GM23248 (cell line): ENCODE measurements at regions not wholly inside any gene's neighbourhood (a gene's known extent, or its start where the extent isn't known, plus 50 kb on each side); places are given as distances from the start of the nearest gene placed in this dataset.
"Not testable (repeated sequence)": the region's sequence is repeated elsewhere in the genome, so short reads cannot be mapped to it uniquely, and the experiment has no call there.

Experiments
- DNase-seq: peaks from one replicate; pipeline ENCODE4 v3.0.0-alpha.2; 2015
- H2AFZ ChIP-seq: fragments of 200-600 bp; sonication (generic); 2 replicates; pipeline ENCODE4 v1.6.1; 2016; ENCODE audit warnings: antibody characterized with exemption
- H3F3A ChIP-seq: fragments of 200-600 bp; sonication (generic); 2 replicates; pipeline ENCODE4 v1.6.1; 2016; ENCODE audit warnings: mild to moderate bottlenecking, antibody characterized with exemption, mixed run types; ENCODE audit not compliant: insufficient read depth
- H3K27ac ChIP-seq: fragments of 200-600 bp; sonication (generic); 2 replicates; pipeline ENCODE4 v1.5.1; 2016; ENCODE audit warnings: mild to moderate bottlenecking
- H3K27me3 ChIP-seq: fragments of 200-600 bp; sonication (generic); replicated peaks from 2 replicates; pipeline ENCODE4 v1.6.1; 2016; ENCODE audit warnings: mild to moderate bottlenecking; ENCODE audit not compliant: insufficient read depth
- H3K36me3 ChIP-seq: fragments of 200-600 bp; sonication (generic); 2 replicates; pipeline ENCODE4 v1.6.1; 2016; ENCODE audit warnings: low read depth, mild to moderate bottlenecking
- H3K4me1 ChIP-seq: fragments of 200-600 bp; sonication (generic); 2 replicates; pipeline ENCODE4 v1.6.1; 2016; ENCODE audit warnings: mild to moderate bottlenecking; ENCODE audit not compliant: insufficient read depth
- H3K4me2 ChIP-seq: fragments of 200-600 bp; sonication (generic); one replicate; pipeline ENCODE4 v1.6.1; 2016; ENCODE audit warnings: mild to moderate bottlenecking; ENCODE audit not compliant: unreplicated experiment
- H3K4me3 ChIP-seq: fragments of 200-600 bp; sonication (generic); 2 replicates; pipeline ENCODE4 v1.5.1; 2016; ENCODE audit warnings: mild to moderate bottlenecking
- H3K79me2 ChIP-seq: fragments of 200-600 bp; sonication (generic); 2 replicates; pipeline ENCODE4 v1.6.1; 2016; ENCODE audit warnings: mild to moderate bottlenecking; ENCODE audit not compliant: insufficient read depth
- H3K9ac ChIP-seq: fragments of 200-600 bp; sonication (generic); 2 replicates; pipeline ENCODE4 v1.6.1; 2016; ENCODE audit warnings: mild to moderate bottlenecking
- H3K9me2 ChIP-seq: fragments of 200-600 bp; sonication (generic); 2 replicates; pipeline ENCODE4 v1.6.1; 2016; ENCODE audit warnings: mixed run types, mild to moderate bottlenecking, moderate library complexity; ENCODE audit not compliant: insufficient read depth
- H3K9me3 ChIP-seq: fragments of 200-600 bp; sonication (generic); one replicate; pipeline ENCODE4 v1.6.1; 2017; ENCODE audit warnings: low read depth
- H4K20me1 ChIP-seq: fragments of 200-600 bp; sonication (generic); 2 replicates; pipeline ENCODE4 v1.6.0; 2016; ENCODE audit not compliant: insufficient read depth
- EZH2 ChIP-seq: fragments of 200-600 bp; sonication (generic); IDR thresholded peaks from 2 replicates; pipeline ENCODE4 v1.6.1; 2018; ENCODE audit warnings: antibody characterized with exemption, mild to moderate bottlenecking; ENCODE audit not compliant: insufficient read depth, poor library complexity, severe bottlenecking
- EZH2phosphoT487 ChIP-seq: fragments of 200-600 bp; sonication (generic); IDR thresholded peaks from 2 replicates; pipeline ENCODE4 v1.6.1; 2018; ENCODE audit warnings: antibody characterized with exemption, moderate library complexity, mild to moderate bottlenecking, low read depth; ENCODE audit not compliant: insufficient read depth
- WGBS, 2 experiments: methylation state at CpG; one replicate each; pipeline ENCODE4 v1.1.6; 2015 to 2017; ENCODE audit warnings: low lambda C conversion rate in 2 of 2, low coverage in 1 of 2; ENCODE audit errors: missing lambda C conversion rate in 2 of 2; 5-methylcytosine and 5-hydroxymethylcytosine counted together
- in situ Hi-C: fragments of 300-500 bp; cut with MboI; formaldehyde crosslinking; loops from 2 replicates; pipeline ENCODE4 v1.15.0; 2020

DNA sequence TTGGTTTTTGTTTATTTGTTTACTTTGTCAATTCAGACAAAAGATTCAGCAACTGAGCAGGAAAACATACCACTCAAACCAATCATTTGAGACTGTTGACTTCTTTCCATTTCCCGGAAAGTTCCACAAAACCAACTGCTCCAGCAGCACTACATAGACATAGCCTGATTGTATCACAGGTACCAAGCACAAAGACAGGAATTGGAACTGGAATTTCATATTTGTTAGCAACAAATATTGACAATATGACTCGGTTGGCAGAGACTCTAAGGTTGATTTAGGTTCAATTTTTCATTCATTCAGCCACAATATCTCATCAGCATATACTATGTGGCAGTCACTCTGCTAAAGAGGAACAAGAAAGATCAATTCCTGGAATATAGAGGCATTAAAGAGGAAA, 364.0 kb downstream of the ZIC3 start:
- H3K4me1 ChIP-seq: no peaks in the 10 kb centered on the region
- H2AFZ ChIP-seq: no peak overlapping the region
- H3K9me2 ChIP-seq: no peaks in the 10 kb centered on the region
- no peaks in the 10 kb centered on the region for H3K9me3 ChIP-seq
- H3K27ac ChIP-seq: no peak overlapping the region
- H3K9ac ChIP-seq: no peak overlapping the region
- no peaks in the 10 kb centered on the region for H3K79me2 ChIP-seq
- no peak overlapping the region for H3K4me3 ChIP-seq
- H3K27me3 ChIP-seq: no peaks in the 10 kb centered on the region
- no peaks in the 10 kb centered on the region for H3K36me3 ChIP-seq
- no peak overlapping the region for H3K4me2 ChIP-seq
- no peak for DNase-seq
- TF ChIP-seq EZH2 (no peak), EZH2phosphoT487 (no peak)
- in situ Hi-C loops: no loop called here
- no peaks in the 10 kb centered on the region for H4K20me1 ChIP-seq
- 16 to 17% methylated on average over 2 of the region's 2 CpGs for WGBS, 2 experiments
- no peaks in the 10 kb centered on the region for H3F3A ChIP-seq

DNA sequence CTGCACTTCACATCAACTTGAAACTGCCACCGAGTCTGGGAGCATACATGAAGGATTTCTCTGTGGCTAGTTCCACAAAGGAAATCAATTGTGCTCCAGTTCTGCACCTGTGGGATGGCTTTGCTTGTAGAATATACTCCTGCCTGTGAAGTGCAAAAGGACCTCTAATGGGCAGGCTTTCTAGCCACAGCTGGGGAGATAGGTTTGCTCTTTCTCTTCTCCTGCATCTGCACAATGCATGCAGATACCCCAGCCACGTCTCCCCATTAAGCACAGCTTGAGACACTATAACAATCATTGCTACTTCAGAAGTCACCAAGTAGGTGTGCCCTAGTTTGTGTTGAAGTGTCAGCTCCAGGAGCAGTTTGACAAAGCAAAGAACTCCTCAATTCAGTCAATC, 364.6 kb downstream of the ZIC3 start:
- Histone ChIP-seq H3K79me2 (no peaks in the 10 kb centered on the region), H3K27me3 (no peaks in the 10 kb centered on the region), H3F3A (no peaks in the 10 kb centered on the region), H3K4me2 (no peak overlapping the region), H3K9me2 (no peaks in the 10 kb centered on the region), H3K27ac (no peak overlapping the region), H3K9ac (no peak overlapping the region), H2AFZ (no peak overlapping the region), H3K4me1 (no peaks in the 10 kb centered on the region), H3K9me3 (no peaks in the 10 kb centered on the region), H3K4me3 (no peak overlapping the region), H3K36me3 (no peaks in the 10 kb centered on the region), H4K20me1 (no peaks in the 10 kb centered on the region)
- 0% methylated on average over 2 of the region's 2 CpGs for WGBS, 2 experiments
- TF ChIP-seq EZH2phosphoT487: no peak
- TF ChIP-seq EZH2: no peak
- DNase-seq: no peak
- in situ Hi-C loops: no loop called here

DNA sequence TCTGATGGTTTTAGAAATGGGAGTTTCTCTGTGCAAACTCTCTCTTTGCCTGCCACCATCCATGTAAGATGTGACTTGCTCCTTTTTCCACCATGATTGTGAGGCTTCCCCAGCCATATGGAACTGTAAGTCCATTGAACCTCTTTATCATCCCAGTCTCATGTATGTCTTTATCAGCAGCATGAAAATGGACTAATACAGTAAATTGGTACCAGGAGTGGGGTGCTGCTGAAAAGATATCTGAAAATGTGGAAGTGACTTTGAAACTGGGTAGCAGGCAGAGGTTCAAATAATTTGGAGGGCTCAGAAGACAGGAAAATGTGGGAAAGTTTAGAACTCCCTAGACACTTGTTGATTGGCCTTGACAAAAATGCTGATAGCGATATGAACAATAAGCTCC, 368.3 kb downstream of the ZIC3 start:
- H3K9ac ChIP-seq, H3K9me3 ChIP-seq, H3K4me1 ChIP-seq, H3K4me2 ChIP-seq, H3K9me2 ChIP-seq, H3K79me2 ChIP-seq, in situ Hi-C loops, H3K36me3 ChIP-seq, H3K27me3 ChIP-seq, H2AFZ ChIP-seq, DNase-seq, H3K27ac ChIP-seq, H3K4me3 ChIP-seq, H4K20me1 ChIP-seq, H3F3A ChIP-seq: not testable (repeated sequence)
- WGBS, 2 experiments: 13 to 36% methylated on average over 1 of the region's 1 CpG

DNA sequence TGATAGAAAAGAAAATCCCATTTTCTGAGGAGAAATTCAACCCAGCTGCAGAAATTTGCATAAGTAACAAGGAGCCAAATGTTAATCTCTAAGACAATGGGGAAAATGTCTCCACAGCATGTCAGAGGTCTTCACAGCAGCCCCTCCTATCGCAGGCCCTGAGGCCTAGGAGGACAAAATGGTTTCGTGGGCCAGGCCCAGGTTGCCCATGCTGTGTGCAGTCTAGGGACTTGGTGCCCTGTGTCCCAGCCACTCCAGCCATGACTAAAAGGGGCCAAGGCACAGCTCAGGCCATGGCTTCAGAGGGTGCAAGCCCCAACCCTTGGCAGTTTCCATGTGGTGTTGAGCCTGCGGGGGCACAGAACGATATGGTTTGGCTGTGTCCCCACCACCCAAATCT, 369.0 kb downstream of the ZIC3 start:
- H3K9me2 ChIP-seq, H3F3A ChIP-seq, H3K9ac ChIP-seq, H3K4me1 ChIP-seq, H3K9me3 ChIP-seq, in situ Hi-C loops, H3K79me2 ChIP-seq, DNase-seq, H3K4me3 ChIP-seq, H3K4me2 ChIP-seq, H3K27me3 ChIP-seq, H3K36me3 ChIP-seq, H2AFZ ChIP-seq, H3K27ac ChIP-seq, H4K20me1 ChIP-seq: not testable (repeated sequence)
- WGBS, 2 experiments: 48 to 51% methylated on average over 4 of the region's 4 CpGs

DNA sequence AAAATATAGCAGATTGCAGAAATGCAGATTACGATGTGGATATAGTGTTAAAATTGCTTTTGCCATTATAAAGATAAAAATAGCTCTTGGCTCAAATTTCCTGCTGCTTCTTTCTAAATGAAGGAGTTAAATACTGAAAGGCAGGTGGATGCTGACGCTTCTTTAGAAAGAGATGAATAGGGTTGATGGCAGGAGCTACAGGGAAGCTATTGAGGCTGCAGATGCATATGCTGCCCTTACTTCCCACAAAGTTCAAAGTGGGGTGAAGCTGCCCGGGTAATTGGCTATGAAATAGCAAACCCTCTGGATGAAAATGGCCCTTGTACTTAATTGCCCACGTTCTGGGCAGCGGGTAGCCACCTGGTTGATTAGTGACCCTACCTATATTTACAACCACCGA, 379.5 kb downstream of the ZIC3 start:
- H3K79me2 ChIP-seq: no peaks in the 10 kb centered on the region
- no peak overlapping the region for H2AFZ ChIP-seq
- no peak overlapping the region for H3K9ac ChIP-seq
- WGBS, 2 experiments: 10 to 14% methylated on average over 5 to 6 of the region's 6 CpGs
- no peak overlapping the region for H3K4me3 ChIP-seq
- no peak overlapping the region for H3K4me2 ChIP-seq
- no peaks in the 10 kb centered on the region for H3K9me3 ChIP-seq
- H3F3A ChIP-seq: no peaks in the 10 kb centered on the region
- H3K27ac ChIP-seq: no peak overlapping the region
- H4K20me1 ChIP-seq: no peaks in the 10 kb centered on the region
- in situ Hi-C loops: no loop called here
- DNase-seq: no peak
- H3K9me2 ChIP-seq: no peaks in the 10 kb centered on the region
- H3K27me3 ChIP-seq: no peaks in the 10 kb centered on the region
- TF ChIP-seq EZH2phosphoT487 (no peak), EZH2 (no peak)
- H3K4me1 ChIP-seq: no peaks in the 10 kb centered on the region
- H3K36me3 ChIP-seq: no peaks in the 10 kb centered on the region
